Trophoblast cell (in vitro differentiated cells and primary cell): ENCODE measurements at regions not wholly inside any gene's neighbourhood (a gene's known extent, or its start where the extent isn't known, plus 50 kb on each side); places are given as distances from the start of the nearest gene placed in this dataset.
"Not testable (repeated sequence)": the region's sequence is repeated elsewhere in the genome, so short reads cannot be mapped to it uniquely, and the experiment has no call there.

Experiments
- DNase-seq, 2 donors: peaks; one replicate each; pipeline ENCODE4 v3.0.0-alpha.2; 2016
- H2AFZ ChIP-seq: 2 replicates; pipeline ENCODE4 v1.6.1; 2013; ENCODE audit warnings: low read length, moderate library complexity, mild to moderate bottlenecking; ENCODE audit not compliant: insufficient read depth, poor library complexity
- H2AK5ac ChIP-seq: 2 replicates; pipeline ENCODE4 v1.6.1; 2013; ENCODE audit warnings: mild to moderate bottlenecking, low read length
- H2BK120ac ChIP-seq: 2 replicates; pipeline ENCODE4 v1.6.1; 2013; ENCODE audit warnings: low read length, mild to moderate bottlenecking, moderate library complexity; ENCODE audit not compliant: insufficient read depth, poor library complexity
- H2BK12ac ChIP-seq: 2 replicates; pipeline ENCODE4 v1.6.1; 2013; ENCODE audit warnings: mild to moderate bottlenecking, low read length, moderate library complexity
- H2BK5ac ChIP-seq: 2 replicates; pipeline ENCODE4 v1.6.1; 2013; ENCODE audit warnings: low read length, low read depth, moderate library complexity, mild to moderate bottlenecking; ENCODE audit not compliant: poor library complexity
- H3K14ac ChIP-seq: 2 replicates; pipeline ENCODE4 v1.6.1; 2013; ENCODE audit warnings: mild to moderate bottlenecking, low read length
- H3K18ac ChIP-seq: 2 replicates; pipeline ENCODE4 v1.6.1; 2013; ENCODE audit warnings: mild to moderate bottlenecking, low read length
- H3K23ac ChIP-seq: 2 replicates; pipeline ENCODE4 v1.6.1; 2013; ENCODE audit warnings: low read length
- H3K27ac ChIP-seq: 2 replicates; pipeline ENCODE4 v1.5.1; 2013; ENCODE audit warnings: low read depth, mild to moderate bottlenecking, inconsistent platforms, low read length, moderate library complexity
- H3K27me3 ChIP-seq: 2 replicates; pipeline ENCODE4 v1.6.1; 2013; ENCODE audit warnings: inconsistent platforms, mild to moderate bottlenecking, low read length, moderate library complexity; ENCODE audit not compliant: insufficient read depth
- H3K36me3 ChIP-seq, 2 experiments: 1 replicate in 1 of 2; 2 replicates in 1 of 2; pipeline ENCODE4 v1.6.1; 2013; ENCODE audit warnings: low read length in 2 of 2, mild to moderate bottlenecking in 2 of 2, moderate library complexity in 1 of 2; ENCODE audit not compliant: insufficient read depth in 2 of 2, control insufficient read depth in 1 of 2
- H3K4ac ChIP-seq: 2 replicates; pipeline ENCODE4 v1.6.1; 2013; ENCODE audit warnings: low read depth, mild to moderate bottlenecking, low read length, moderate library complexity
- H3K4me1 ChIP-seq, 2 experiments: 1 replicate in 1 of 2; 2 replicates in 1 of 2; pipeline ENCODE4 v1.6.1; 2013; ENCODE audit warnings: low read length in 2 of 2, mild to moderate bottlenecking in 2 of 2, moderate library complexity in 1 of 2; ENCODE audit not compliant: insufficient read depth in 2 of 2, control insufficient read depth in 1 of 2
- H3K4me2 ChIP-seq: 2 replicates; pipeline ENCODE4 v1.6.1; 2013; ENCODE audit warnings: inconsistent platforms, mild to moderate bottlenecking, low read length, moderate library complexity
- H3K4me3 ChIP-seq: 2 replicates; pipeline ENCODE4 v1.5.1; 2013; ENCODE audit warnings: mild to moderate bottlenecking, low read depth, low read length, inconsistent platforms
- H3K79me1 ChIP-seq: one replicate; pipeline ENCODE4 v1.6.1; 2013; ENCODE audit warnings: low read length
- H3K79me2 ChIP-seq: 2 replicates; pipeline ENCODE4 v1.6.1; 2013; ENCODE audit warnings: low read length, mild to moderate bottlenecking; ENCODE audit not compliant: control insufficient read depth, insufficient read depth, poor library complexity
- H3K9ac ChIP-seq: 2 replicates; pipeline ENCODE4 v1.6.1; 2013; ENCODE audit warnings: mild to moderate bottlenecking, low read length
- H3K9me3 ChIP-seq: 2 replicates; pipeline ENCODE4 v1.6.1; 2013; ENCODE audit warnings: low read depth, mild to moderate bottlenecking, control low read depth, inconsistent platforms, low read length; ENCODE audit not compliant: insufficient read depth
- H4K12ac ChIP-seq: 2 replicates; pipeline ENCODE4 v1.6.1; 2013; ENCODE audit warnings: low read depth, mild to moderate bottlenecking, low read length, moderate library complexity
- H4K8ac ChIP-seq: 2 replicates; pipeline ENCODE4 v1.6.1; 2013; ENCODE audit warnings: low read depth, mild to moderate bottlenecking, low read length, moderate library complexity
- H4K91ac ChIP-seq: one replicate; pipeline ENCODE4 v1.6.1; 2013; ENCODE audit warnings: low read depth, mild to moderate bottlenecking, low read length, moderate library complexity
- WGBS: extraction: QIAGEN DNeasy Blood & Tissue Kit; methylation state at CpG from one replicate; pipeline ENCODE4 v1.1.7; 2013; ENCODE audit warnings: missing lambda C conversion rate; ENCODE audit not compliant: insufficient read length, insufficient coverage; ENCODE audit errors: extremely low coverage; 5-methylcytosine and 5-hydroxymethylcytosine counted together

DNA sequence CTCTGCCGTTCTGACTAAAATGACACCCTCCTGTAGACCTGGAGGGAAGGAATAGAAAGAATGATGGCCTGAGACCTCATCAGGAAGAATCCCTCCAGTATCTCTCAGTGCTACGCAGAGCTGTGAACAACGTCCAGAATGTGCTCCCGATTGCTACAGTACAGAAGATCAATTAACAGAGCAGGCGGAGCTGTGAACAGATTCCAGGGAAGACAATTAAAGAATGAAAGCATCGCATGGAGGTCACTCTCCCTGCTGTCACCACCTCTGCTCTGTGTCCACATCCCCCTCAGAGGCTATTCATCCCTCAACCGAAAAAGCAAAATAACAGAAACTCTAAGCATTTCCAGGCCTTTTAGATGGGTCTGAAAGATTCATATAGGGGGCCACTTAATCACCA, 481.0 kb downstream of the EIPR1 start:
- H3K4me1 ChIP-seq, result no peaks in the 10 kb centered on the region
- H3K14ac ChIP-seq, result no peak overlapping the region
- no peak overlapping the region for H4K91ac ChIP-seq
- no peak overlapping the region for H3K4ac ChIP-seq
- no peak overlapping the region for H3K4me2 ChIP-seq
- no peak overlapping the region for H2AK5ac ChIP-seq
- no peak overlapping the region for H3K4me3 ChIP-seq
- H3K79me2 ChIP-seq, result no peaks in the 10 kb centered on the region
- no peaks in the 10 kb centered on the region for H3K9me3 ChIP-seq
- no CpG with 5 or more reads among the region's 7 CpGs for WGBS
- H3K36me3 ChIP-seq, result no peaks in the 10 kb centered on the region
- H3K9ac ChIP-seq, result no peak overlapping the region
- H3K18ac ChIP-seq, result no peak overlapping the region
- no peaks in the 10 kb centered on the region for H3K79me1 ChIP-seq
- DNase-seq, result no peak
- no peak overlapping the region for H2BK120ac ChIP-seq
- H2BK12ac ChIP-seq, result no peak overlapping the region
- H3K27me3 ChIP-seq, result no peaks in the 10 kb centered on the region
- H2BK5ac ChIP-seq, result no peak overlapping the region
- H4K12ac ChIP-seq, result no peak overlapping the region
- H4K8ac ChIP-seq, result no peak overlapping the region
- no peak overlapping the region for H3K27ac ChIP-seq
- H3K23ac ChIP-seq, result no peak overlapping the region
- no peak overlapping the region for H2AFZ ChIP-seq

DNA sequence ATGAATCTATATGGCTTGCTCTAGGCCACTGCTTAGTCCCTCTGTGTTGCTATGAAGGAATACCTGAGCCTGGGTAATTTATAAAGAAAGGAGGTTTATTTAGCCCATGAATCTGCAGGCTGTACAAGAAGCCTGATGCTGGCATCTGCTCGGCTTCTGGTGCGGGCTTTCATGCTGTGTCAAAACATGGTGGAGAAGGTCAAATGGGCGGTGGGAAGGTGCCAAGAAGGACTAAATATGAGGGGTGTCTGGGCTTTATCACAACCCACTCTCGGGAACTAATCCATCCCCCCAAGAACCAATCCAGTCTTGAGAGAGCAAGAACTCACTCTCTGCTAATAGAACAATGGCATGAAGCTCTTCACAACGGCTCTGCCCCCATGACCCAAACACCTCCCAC, 481.6 kb downstream of the EIPR1 start:
- Histone ChIP-seq H4K8ac (no peak overlapping the region), H3K4me3 (no peak overlapping the region), H3K9ac (no peak overlapping the region), H2AK5ac (no peak overlapping the region), H3K23ac (no peak overlapping the region), H2BK5ac (no peak overlapping the region), H3K9me3 (no peaks in the 10 kb centered on the region), H2BK120ac (no peak overlapping the region), H3K14ac (no peak overlapping the region), H2AFZ (no peak overlapping the region), H3K27me3 (no peaks in the 10 kb centered on the region), H3K79me1 (no peaks in the 10 kb centered on the region), H3K36me3 (no peaks in the 10 kb centered on the region), H3K4me1 (no peaks in the 10 kb centered on the region), H3K4ac (no peak overlapping the region), H3K18ac (no peak overlapping the region), H4K12ac (no peak overlapping the region), H3K4me2 (no peak overlapping the region), H2BK12ac (no peak overlapping the region), H4K91ac (no peak overlapping the region), H3K79me2 (no peaks in the 10 kb centered on the region), H3K27ac (no peak overlapping the region)
- no CpG with 5 or more reads among the region's 5 CpGs for WGBS
- no peak for DNase-seq

DNA sequence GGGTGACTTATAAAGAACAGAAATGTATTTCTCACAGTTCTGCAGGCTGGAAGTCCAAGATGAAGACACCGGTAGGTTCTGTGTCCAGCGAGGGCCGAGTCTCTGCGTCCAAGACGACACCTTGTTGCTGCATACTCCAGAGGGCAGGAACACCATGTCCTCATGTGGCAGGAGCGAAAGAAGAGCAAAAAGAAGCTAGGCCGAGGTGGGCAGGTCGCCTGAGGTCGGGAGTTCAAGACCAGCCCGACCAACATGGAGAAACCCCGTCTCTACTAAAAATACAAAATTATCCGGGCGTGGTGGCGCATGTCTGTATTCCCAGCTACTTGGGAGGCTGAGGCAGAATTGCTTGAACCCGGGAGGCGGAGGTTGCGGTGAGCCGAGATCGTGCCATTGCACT, 483.6 kb downstream of the EIPR1 start:
- not testable (repeated sequence) for H3K27me3 ChIP-seq, H2AK5ac ChIP-seq, H4K91ac ChIP-seq, H2BK120ac ChIP-seq, H3K36me3 ChIP-seq, H3K4me2 ChIP-seq, H2AFZ ChIP-seq, H3K4me1 ChIP-seq, H2BK12ac ChIP-seq, H2BK5ac ChIP-seq, H3K79me2 ChIP-seq, H3K23ac ChIP-seq, H3K4me3 ChIP-seq, H3K14ac ChIP-seq, H3K9ac ChIP-seq, H3K27ac ChIP-seq, DNase-seq, H3K4ac ChIP-seq, H4K8ac ChIP-seq, H3K18ac ChIP-seq, H3K9me3 ChIP-seq, H4K12ac ChIP-seq, H3K79me1 ChIP-seq
- WGBS, result no CpG with 5 or more reads among the region's 19 CpGs

DNA sequence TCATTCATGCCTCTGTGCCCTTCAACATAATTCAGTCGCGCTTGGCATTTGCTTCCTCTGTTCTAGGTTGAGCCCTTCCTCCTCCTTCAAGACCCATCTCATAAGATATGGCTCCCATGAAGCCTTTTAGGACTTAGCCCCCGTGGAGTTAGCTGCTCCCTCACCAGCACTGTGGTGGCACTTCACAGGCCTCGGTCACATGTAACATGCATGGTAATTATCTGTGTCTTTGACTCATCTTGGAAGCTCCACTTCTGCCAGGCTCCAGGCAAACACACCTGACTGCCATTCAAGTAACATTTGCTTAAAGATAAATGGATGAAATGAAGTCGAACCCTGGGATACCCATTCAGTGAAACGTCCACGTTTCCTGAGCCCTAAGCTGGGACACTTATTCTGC, 484.7 kb downstream of the EIPR1 start:
- Histone ChIP-seq H2BK12ac (no peak overlapping the region), H3K23ac (no peak overlapping the region), H4K8ac (no peak overlapping the region), H3K4ac (no peak overlapping the region), H3K9me3 (no peaks in the 10 kb centered on the region), H4K12ac (no peak overlapping the region), H3K14ac (no peak overlapping the region), H2BK120ac (no peak overlapping the region), H3K4me2 (no peak overlapping the region), H2AFZ (no peak overlapping the region), H2BK5ac (no peak overlapping the region), H3K27ac (no peak overlapping the region), H3K18ac (no peak overlapping the region), H3K9ac (no peak overlapping the region), H4K91ac (no peak overlapping the region), H2AK5ac (no peak overlapping the region), H3K79me2 (no peaks in the 10 kb centered on the region), H3K79me1 (no peaks in the 10 kb centered on the region), H3K4me1 (no peaks in the 10 kb centered on the region), H3K27me3 (no peaks in the 10 kb centered on the region), H3K36me3 (no peaks in the 10 kb centered on the region), H3K4me3 (no peak overlapping the region)
- no CpG with 5 or more reads among the region's 7 CpGs for WGBS
- DNase-seq, result no peak
